Fibroblast of the aortic adventitia (primary cell): ENCODE measurements at regions not wholly inside any gene's neighbourhood (a gene's known extent, or its start where the extent isn't known, plus 50 kb on each side); places are given as distances from the start of the nearest gene placed in this dataset.

ENCODE experiments used
- DNase-seq: peaks from one replicate; pipeline ENCODE4 v3.0.0-alpha.2; 2010; ENCODE audit warnings: low read depth
- H3K4me3 ChIP-seq: 2 replicates; pipeline ENCODE4 v1.5.1; 2011; ENCODE audit warnings: low read depth, mild to moderate bottlenecking, control low read depth, low read length, moderate library complexity
- CTCF ChIP-seq: IDR thresholded peaks from 2 replicates; pipeline ENCODE4 v1.5.1; 2011; ENCODE audit warnings: mild to moderate bottlenecking, low read length, control low read depth, inconsistent platforms; ENCODE audit not compliant: insufficient read depth

DNA sequence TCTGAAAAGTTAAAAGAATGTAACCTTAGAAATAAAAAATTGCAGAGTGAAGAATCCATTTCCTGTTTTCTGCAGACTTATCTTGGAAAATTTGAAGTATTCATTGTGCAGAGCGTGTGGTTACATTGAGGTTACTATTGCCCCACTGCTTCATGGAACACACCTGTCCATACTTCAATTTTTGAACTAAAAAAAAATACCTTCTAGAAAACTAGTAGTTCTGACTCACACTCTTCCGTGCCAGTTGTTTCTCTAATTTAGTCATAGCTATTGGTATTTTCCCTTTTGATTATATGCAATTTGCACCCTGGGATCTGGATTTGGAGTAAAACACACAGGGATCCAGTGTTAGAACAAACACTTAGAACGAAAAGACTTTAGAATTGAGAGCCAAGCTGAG is 111.8 kb upstream of the LYSMD4 start:
- peak; percentile 22 for DNase-seq
- H3K4me3 ChIP-seq, result no peak overlapping the region
- no peak for TF ChIP-seq CTCF

DNA sequence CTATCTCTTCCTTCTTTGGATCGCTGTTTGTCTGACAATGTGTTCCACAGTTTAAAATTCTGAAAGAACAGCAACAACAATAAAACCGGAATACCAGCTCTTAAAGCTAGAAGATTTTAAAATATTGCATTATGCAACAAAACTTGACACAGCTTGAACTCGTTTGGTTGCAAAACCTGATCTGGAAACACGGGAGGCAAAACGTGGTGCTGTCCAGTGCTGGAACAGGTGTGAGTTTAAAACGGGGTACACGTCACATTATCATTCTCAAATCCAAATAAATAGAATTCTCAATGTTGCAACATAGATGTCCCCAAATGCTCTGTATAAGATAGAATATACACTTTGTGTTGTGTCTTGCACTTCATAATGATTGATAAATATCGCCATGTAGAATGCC is 110.9 kb upstream of the LYSMD4 start:
- no peak for TF ChIP-seq CTCF
- no peak for DNase-seq
- H3K4me3 ChIP-seq, result no peak overlapping the region

DNA sequence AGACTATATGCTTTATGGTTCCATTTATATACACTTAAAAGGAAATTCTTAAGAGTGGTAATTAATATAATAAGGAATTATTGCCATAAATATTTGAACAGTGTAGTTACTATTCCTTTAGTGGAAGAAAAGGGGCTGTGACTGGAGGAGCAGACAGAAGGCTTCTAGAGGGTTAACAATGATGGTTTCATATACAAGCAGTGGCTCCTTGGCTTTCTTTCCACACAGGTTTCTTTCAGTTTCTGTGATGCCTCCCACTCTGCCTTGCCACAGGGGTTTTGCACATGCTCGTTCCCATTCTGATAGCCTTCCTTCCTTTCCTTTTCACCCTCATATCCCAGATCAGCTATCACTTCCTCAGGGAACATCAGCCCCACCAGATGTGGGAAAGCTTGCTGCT is 108.8 kb upstream of the LYSMD4 start:
- no peak for TF ChIP-seq CTCF
- DNase-seq, result no peak
- H3K4me3 ChIP-seq, result no peak overlapping the region

GRCh38 chr15:99826157-99826780 is 93.0 kb upstream of the LYSMD4 start:
- no peak for DNase-seq
- TF ChIP-seq CTCF, result no peak

GRCh38 chr15:99823346-99823745 is 90.1 kb upstream of the LYSMD4 start:
- no peak for TF ChIP-seq CTCF
- no peak for DNase-seq
- no peak overlapping the region for H3K4me3 ChIP-seq

More at GRCh38 chr15:99826157-99826780, 93.0 kb upstream of the LYSMD4 start:
- H3K4me3 ChIP-seq, result no peak overlapping the region

- DNase-seq, result no peak
- no peak for TF ChIP-seq CTCF
- H3K4me3 ChIP-seq, result no peak overlapping the region
These were observed 86.9 kb upstream of the LYSMD4 start for GRCh38 chr15:99819981-99820718.
